ENCODE measurements at regions not wholly inside any gene's neighbourhood (a gene's known extent, or its start where the extent isn't known, plus 50 kb on each side); places are given as distances from the start of the nearest gene placed in this dataset.

GRCh38 chr4:135412213-135412612 lies 1210.6 kb upstream of the PABPC4L start:
- TF ChIP-seq CTCF (IDR thresholded peaks at IDR 0.05; ENCODE audit: extremely low read depth in 1 of 2, insufficient read depth in 1 of 2, low read depth in 1 of 2, low read length in 2 of 2) (no peak), MAX (IDR thresholded peaks at IDR 0.05; ENCODE audit: insufficient read depth, insufficient read length) (no peak), POLR2A (IDR thresholded peaks at IDR 0.05; ENCODE audit: low read depth, low read length) (no peak), FOS (IDR thresholded peaks at IDR 0.05; ENCODE audit: borderline replicate concordance, insufficient read depth, low read length) (no peak), EZH2 (IDR thresholded peaks at IDR 0.05; ENCODE audit: borderline replicate concordance, low read depth, low read length, severe bottlenecking) (no peak)
